Activated CD8-positive, alpha-beta T cell treated with anti-CD3 and anti-CD28 coated beads, Interleukin-2, amount 10 ng/mL, durations not matched to agents 7 days and 5 days (primary cell): ENCODE measurements at regions not wholly inside any gene's neighbourhood (a gene's known extent, or its start where the extent isn't known, plus 50 kb on each side); places are given as distances from the start of the nearest gene placed in this dataset.

Experiments used
- ATAC-seq: fragments of 150-1000 bp; cut with Tn5 transposase; one replicate; pipeline ENCODE4 v1.10.0; 2021; ENCODE audit warnings: moderate library complexity
- CTCF ChIA-PET: fragments of 350-600 bp; sonication (Branson Sonifier 250); formaldehyde crosslinking; loops from one replicate; lab custom pipeline; 2021; ENCODE audit warnings: antibody characterized with exemption; lab: Charles Lee
- POLR2A ChIA-PET: fragments of 350-600 bp; sonication (Branson Sonifier 250); formaldehyde crosslinking; loops from one replicate; lab custom pipeline; 2021; ENCODE audit warnings: antibody characterized with exemption; lab: Charles Lee
- DNase-seq: peaks from one replicate; pipeline ENCODE4 v3.0.0-alpha.2; 2020
- H3K27ac Mint-ChIP-seq: one replicate; pipeline ENCODE4 v1.8.0; 2021; ENCODE audit warnings: mild to moderate bottlenecking, mixed read lengths
- H3K27me3 Mint-ChIP-seq: one replicate; pipeline ENCODE4 v1.8.0; 2021; ENCODE audit warnings: low read depth, mixed read lengths
- H3K36me3 Mint-ChIP-seq: one replicate; pipeline ENCODE4 v1.8.0; 2021; ENCODE audit warnings: low read depth, mixed read lengths
- H3K4me1 Mint-ChIP-seq: one replicate; pipeline ENCODE4 v1.8.0; 2021; ENCODE audit warnings: low read depth, mixed read lengths
- H3K4me3 Mint-ChIP-seq: one replicate; pipeline ENCODE4 v1.8.0; 2021; ENCODE audit warnings: mild to moderate bottlenecking, mixed read lengths
- H3K9me3 Mint-ChIP-seq: one replicate; pipeline ENCODE4 v1.8.0; 2022; ENCODE audit warnings: mixed read lengths; ENCODE audit not compliant: insufficient read depth

DNA sequence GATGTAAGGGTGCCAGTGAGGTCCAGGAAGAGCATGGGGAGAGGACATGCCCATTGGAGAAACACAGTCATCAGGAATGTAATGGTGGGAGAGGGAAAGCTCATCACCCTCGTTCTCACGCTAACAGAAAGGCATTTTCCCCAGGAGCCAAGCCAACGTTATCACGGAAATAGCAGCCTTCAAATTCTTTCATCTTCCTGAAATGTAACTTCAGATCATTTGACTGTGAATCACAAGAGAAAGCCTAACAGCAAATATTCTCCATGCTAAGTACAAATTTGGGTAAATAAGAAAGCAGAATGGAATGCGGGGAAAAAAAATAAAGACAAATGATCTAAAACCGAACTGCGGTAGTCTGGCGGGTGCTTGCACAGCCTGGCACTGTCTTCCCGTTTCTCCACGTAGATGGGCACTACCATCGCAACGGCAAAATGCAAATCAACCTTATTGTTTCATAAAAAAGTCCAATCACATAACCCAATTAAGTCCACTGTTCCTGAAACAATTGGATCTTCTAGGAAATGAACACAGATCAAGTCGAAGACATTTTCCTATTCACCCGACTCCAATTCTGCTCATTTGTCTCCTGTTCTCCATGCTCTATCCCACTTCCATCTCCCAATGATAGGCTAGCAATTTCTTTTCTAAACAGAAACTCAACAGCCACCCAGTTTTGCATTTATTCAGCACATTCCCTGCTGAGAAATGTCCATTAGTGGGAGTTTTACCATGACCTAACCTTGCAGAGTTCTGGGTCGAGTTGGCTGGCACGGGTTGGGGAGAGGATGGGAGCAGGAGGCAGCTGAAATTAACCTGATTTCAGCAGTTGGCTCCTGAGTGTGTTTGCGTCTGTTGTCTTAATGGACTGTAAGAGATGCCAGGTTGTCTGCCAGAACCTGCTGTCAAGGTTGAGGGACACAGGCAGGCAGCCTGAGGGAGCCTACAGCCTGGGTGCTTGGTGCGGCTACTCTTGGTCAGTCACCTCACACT, 74.6 kb upstream of the FRMD4A start:
- Mint-ChIP-seq H3K9me3 (peaks cover 6% of the 10 kb centered on the region), H3K27me3 (peaks cover 15% of the 10 kb centered on the region), H3K36me3 (no peaks in the 10 kb centered on the region), H3K4me1 (peaks cover 13% of the 10 kb centered on the region), H3K27ac (no peak overlapping the region), H3K4me3 (no peak overlapping the region)
- ChIA-PET POLR2A (interaction anchor here (0.6 kb wide), 1 partner anchor 1017 kb away, joined by 3 read pairs; no protein-coding TSS in a partner anchor), CTCF (no interaction called here)
- DNase-seq (no peak), ATAC-seq (no peak)

DNA sequence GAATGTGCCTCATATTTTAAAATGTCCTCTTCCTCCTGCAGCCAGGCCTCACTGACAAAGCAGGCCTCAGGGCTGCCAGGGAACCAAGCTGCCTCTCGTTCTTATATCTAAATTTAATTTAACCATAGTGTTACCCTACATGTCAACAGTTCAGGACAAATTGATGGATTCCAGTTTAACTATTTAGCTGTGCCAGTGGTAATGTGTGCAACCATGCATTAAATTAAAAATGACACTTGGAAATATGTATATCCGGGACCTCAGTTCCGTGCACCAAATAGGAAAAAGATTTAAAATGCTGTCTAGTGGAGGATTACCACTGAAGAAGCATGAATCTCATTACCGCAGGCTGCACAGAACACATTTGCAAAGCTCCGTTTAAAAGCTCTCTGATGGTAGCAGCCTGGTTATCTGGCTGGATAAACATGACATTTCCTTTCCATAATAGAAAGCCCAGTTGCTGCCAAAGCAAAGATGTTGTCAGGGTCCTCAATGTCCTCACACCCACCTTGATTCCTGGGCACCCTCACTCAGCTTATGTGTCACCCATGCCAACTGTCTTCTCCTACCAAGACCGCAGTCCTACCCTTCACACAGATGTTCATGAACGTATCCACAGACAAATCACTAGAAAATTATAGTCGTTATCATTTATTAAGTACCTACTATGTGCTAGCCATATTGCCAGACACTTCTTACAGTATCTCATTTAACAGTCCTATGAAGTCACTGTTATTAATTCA, 73.3 kb upstream of the FRMD4A start:
- CTCF ChIA-PET, result no interaction called here
- H3K9me3 Mint-ChIP-seq, result no peaks in the 10 kb centered on the region
- DNase-seq, result no peak
- H3K36me3 Mint-ChIP-seq, result no peaks in the 10 kb centered on the region
- POLR2A ChIA-PET, result no interaction called here
- no peak overlapping the region for H3K4me3 Mint-ChIP-seq
- H3K27ac Mint-ChIP-seq, result no peak overlapping the region
- ATAC-seq, result no peak
- peaks cover 19% of the 10 kb centered on the region for H3K27me3 Mint-ChIP-seq
- no peaks in the 10 kb centered on the region for H3K4me1 Mint-ChIP-seq

DNA sequence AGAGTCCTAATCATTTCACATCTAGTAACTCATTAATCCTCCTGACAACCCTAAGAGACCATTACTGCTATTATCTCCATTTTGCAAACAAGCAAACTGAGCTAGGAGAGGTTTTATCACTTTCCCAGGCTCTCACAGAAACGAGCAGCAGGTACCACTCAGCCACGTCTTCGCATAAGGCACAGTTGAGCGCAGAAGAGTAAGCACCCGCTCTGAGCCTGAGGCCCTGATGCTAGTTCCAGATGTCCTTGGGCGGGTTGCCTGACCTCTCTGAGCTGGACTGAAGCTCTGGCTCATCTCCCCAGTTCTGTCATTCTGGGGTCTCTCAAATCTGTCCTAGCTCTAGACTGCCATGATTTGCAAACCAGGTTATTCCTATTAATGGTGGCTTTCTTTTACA, 72.6 kb upstream of the FRMD4A start:
- POLR2A ChIA-PET, result interaction anchor here (0.7 kb wide), 1 partner anchor 967 kb away, joined by 3 read pairs; no protein-coding TSS in a partner anchor
- ATAC-seq (no peak), DNase-seq (no peak)
- Mint-ChIP-seq H3K27me3 (peaks cover 22% of the 10 kb centered on the region), H3K27ac (no peak overlapping the region), H3K36me3 (no peaks in the 10 kb centered on the region), H3K9me3 (no peaks in the 10 kb centered on the region), H3K4me3 (no peak overlapping the region), H3K4me1 (no peaks in the 10 kb centered on the region)
- CTCF ChIA-PET, result no interaction called here

DNA sequence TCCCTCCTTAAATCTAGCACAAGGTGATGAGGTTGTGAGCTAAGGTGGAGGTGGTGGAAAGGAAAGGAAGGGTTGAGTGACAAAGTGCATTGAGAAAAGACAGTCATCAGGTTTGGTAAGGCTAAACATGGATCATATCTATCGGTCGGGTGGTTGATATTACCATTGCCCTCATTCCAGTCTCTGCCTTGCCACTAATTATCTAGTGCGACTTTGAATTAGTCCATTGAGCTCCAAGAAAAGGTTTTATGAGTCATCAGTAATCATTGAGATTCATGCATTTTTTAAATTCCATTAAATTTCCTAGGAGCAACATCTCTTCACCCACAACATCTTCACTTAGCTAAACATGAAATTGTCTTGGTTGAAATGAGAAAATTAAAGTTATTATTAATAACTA, 68.9 kb upstream of the FRMD4A start:
- no peak for ATAC-seq
- POLR2A ChIA-PET, result interaction anchor here (0.5 kb wide), 1 partner anchor 143 kb away, joined by 3 read pairs; no protein-coding TSS in a partner anchor
- peaks cover 19% of the 10 kb centered on the region for H3K27me3 Mint-ChIP-seq
- no peak overlapping the region for H3K27ac Mint-ChIP-seq
- no peaks in the 10 kb centered on the region for H3K9me3 Mint-ChIP-seq
- DNase-seq, result no peak
- no peak overlapping the region for H3K4me3 Mint-ChIP-seq
- H3K36me3 Mint-ChIP-seq, result no peaks in the 10 kb centered on the region
- H3K4me1 Mint-ChIP-seq, result no peaks in the 10 kb centered on the region
- CTCF ChIA-PET, result no interaction called here

DNA sequence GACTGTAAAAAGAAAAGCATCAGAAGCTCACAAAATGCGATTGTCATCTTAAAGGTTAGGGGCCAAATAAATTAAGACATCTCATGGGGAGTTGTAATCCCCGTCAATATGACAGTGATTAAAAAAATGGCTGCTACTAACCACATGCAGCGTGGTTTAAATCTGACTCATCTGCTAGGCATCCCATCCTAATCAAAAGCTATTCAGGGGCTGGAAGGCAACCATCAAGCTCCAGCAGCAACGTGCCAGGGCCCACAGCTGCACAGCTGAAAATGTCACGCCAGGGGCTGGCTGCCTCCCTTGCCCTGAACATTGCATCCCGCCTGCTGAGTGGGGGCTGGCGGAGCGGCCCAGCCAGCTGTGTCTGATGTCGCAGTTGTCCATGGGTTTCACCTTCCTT, 66.3 kb upstream of the FRMD4A start:
- no peak for ATAC-seq
- Mint-ChIP-seq H3K9me3 (peaks cover 3% of the 10 kb centered on the region), H3K27ac (no peak overlapping the region), H3K4me3 (no peak overlapping the region), H3K27me3 (peaks cover 25% of the 10 kb centered on the region), H3K36me3 (no peaks in the 10 kb centered on the region), H3K4me1 (no peaks in the 10 kb centered on the region)
- CTCF ChIA-PET, result interaction anchor here (1.3 kb wide), 1 partner anchor 20 kb away, joined by 4 read pairs; no protein-coding TSS in a partner anchor
- DNase-seq, result no peak
- POLR2A ChIA-PET, result no interaction called here

DNA sequence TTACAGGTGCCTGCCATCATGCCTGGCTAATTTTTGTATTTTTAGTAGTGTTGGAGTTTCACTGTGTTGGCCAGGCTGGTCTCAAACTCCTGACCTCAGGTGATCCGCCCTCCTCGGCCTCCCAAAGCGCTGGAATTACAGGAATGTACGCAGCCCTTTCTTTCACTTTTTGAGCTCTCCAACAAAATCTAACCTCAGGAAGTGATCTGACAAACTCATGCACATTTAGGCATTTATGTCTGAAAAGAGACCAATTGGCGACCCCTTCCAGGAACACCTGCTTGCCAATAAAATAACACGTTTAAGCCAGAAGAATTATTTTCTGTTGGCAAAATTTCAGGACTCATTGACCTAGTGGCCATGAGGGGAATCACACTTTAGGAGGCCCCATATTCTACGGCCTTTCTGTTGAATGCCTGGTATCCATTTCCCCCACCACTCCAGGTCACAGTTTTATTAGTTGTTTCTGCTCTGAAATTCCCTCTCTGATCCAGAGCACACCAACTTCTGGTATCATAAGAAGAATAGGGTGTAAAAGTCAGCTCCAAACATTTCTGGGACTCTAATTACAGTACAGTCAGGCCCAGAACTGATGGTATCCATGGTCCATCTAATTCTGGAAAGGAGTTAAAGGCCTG, 65.8 kb upstream of the FRMD4A start:
- peaks cover 3% of the 10 kb centered on the region for H3K9me3 Mint-ChIP-seq
- DNase-seq (no peak), ATAC-seq (no peak)
- H3K27ac Mint-ChIP-seq, result no peak overlapping the region
- no peak overlapping the region for H3K4me3 Mint-ChIP-seq
- no peaks in the 10 kb centered on the region for H3K4me1 Mint-ChIP-seq
- H3K27me3 Mint-ChIP-seq, result peaks cover 24% of the 10 kb centered on the region
- no peaks in the 10 kb centered on the region for H3K36me3 Mint-ChIP-seq
- CTCF ChIA-PET, result interaction anchor here (1.1 to 1.3 kb wide), 2 partner anchors 19 to 73 kb away, joined by 3 to 4 read pairs; no protein-coding TSS in a partner anchor
- POLR2A ChIA-PET, result no interaction called here

DNA sequence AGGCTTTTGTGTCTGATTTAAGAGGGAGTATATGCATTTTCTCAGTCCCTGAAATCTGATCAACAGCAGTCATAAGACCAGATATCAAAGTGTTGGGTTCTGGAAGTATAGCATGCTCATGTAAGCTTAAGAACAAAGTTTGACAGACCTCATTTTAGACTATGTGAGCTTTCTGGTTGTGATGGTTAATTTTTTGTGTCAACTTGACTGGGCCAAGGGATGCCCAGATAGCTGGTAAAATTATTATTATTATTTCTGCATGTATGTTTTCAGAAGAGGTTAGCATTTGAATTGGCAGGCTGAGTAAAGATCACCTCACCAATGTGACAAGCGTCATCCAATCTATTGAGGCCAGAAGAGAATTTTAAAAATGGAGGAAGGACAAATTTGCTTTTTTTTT, 63.5 kb upstream of the FRMD4A start:
- Mint-ChIP-seq H3K9me3 (peaks cover 8% of the 10 kb centered on the region), H3K36me3 (no peaks in the 10 kb centered on the region), H3K4me1 (peaks cover 16% of the 10 kb centered on the region), H3K27me3 (peaks cover 10% of the 10 kb centered on the region), H3K4me3 (no peak overlapping the region), H3K27ac (no peak overlapping the region)
- ATAC-seq (no peak), DNase-seq (no peak)
- POLR2A ChIA-PET, result no interaction called here
- CTCF ChIA-PET, result no interaction called here

DNA sequence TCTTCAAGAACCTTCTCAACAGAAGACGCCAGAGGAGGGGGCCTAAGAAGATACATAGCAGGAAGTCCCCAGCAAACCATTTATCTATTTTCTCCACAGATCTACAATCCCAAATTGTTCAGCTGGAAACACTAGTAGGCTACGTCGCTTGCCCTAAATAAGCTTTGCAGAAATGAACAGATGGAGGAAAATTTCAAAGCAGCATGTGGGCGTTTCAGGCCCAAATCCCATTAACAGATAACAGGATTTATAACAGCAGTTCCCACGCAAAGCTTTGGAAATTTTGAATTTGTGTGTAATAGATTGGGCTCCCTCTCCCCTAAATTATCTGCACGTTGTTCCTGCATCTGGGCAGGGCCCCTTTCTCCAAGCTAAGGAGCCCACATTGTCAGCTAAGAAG, 60.6 kb upstream of the FRMD4A start:
- Mint-ChIP-seq H3K27me3 (peaks cover 10% of the 10 kb centered on the region), H3K27ac (no peak overlapping the region), H3K4me3 (no peak overlapping the region), H3K9me3 (peaks cover 8% of the 10 kb centered on the region), H3K4me1 (peaks cover 17% of the 10 kb centered on the region), H3K36me3 (no peaks in the 10 kb centered on the region)
- ChIA-PET CTCF (no interaction called here), POLR2A (no interaction called here)
- DNase-seq (no peak), ATAC-seq (no peak)

DNA sequence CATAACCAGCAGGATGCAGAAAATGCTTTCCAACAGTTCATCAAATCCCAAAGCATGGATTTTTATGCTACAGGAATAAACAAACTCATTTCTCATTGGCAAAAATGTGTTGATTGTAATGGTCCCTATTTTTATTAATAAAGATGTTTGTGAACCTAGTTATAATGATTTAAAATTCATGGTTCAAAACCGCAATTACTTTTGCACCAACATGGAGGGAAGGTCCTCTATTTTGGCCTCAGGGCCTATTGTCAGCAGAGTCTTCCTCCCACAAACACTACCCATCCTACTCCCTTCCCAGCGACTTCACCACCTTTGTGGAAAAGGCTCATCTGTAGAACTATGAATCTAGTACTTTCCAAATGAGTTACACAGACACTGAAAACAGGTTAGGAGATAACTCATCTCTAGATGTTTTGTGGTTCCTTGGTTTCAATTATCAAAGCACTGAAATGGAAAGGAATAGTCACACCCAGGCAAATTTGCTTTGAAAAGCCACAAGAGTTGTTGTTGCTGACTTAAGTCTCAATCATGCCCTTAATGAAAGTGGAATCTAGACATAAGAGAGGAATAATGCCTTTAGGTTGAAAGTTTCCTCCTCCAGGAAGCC, 59.4 kb upstream of the FRMD4A start:
- no peak overlapping the region for H3K27ac Mint-ChIP-seq
- DNase-seq, result peak; percentile 31
- ATAC-seq, result peak; percentile 79
- H3K27me3 Mint-ChIP-seq, result peaks cover 12% of the 10 kb centered on the region
- peaks cover 27% of the 10 kb centered on the region for H3K4me1 Mint-ChIP-seq
- H3K36me3 Mint-ChIP-seq, result no peaks in the 10 kb centered on the region
- ChIA-PET CTCF (no interaction called here), POLR2A (no interaction called here)
- H3K4me3 Mint-ChIP-seq, result no peak overlapping the region
- peaks cover 8% of the 10 kb centered on the region for H3K9me3 Mint-ChIP-seq

DNA sequence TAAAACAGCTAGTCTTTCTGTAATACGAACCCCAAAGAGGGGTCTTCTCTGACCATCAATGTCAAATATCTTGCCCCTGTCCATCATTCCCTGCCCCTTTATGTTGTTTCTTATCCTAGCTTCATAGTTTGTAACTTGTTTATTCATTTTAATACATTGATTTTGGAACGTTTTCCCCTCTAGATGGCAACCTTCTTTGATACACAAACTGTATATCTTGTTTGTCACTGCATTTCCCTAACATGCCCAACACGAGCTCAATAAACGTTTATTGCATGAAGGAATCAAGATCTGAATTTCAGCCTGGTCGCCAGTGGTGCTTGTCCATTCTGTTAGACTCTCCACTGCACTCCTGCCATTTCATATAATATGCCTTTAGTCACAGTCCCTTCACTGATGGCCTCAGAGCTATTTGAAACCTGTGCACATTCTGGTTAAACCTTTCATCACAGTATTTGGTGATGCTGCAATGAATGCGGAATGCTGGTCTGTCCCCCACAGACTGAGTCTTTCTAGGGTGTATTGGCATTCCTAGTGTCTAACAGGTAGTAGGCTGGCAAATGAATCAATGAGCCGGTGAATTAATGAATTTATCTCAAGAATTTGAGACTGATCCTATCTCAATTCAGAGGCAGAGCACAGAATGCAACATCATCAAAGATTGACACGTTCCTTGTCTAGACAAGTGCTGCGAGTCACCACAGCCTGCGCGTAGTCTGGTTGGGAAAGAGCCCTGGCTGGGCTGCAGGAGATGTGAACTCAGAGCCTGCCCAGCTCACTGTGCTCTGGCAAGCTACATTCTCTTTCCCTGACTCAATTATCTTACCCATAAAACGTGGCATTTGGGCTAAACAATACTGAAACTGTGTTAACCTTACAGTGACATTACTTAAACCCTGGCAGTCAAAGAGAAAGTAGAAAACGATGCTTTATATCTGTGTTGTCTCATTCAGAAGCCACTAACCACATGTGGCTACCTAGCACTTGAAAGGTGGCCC, 55.2 kb upstream of the FRMD4A start:
- ATAC-seq (peak; percentile 5), DNase-seq (no peak)
- Mint-ChIP-seq H3K4me1 (peaks cover 44% of the 10 kb centered on the region), H3K27me3 (peaks cover 6% of the 10 kb centered on the region), H3K4me3 (no peak overlapping the region), H3K9me3 (peaks cover 5% of the 10 kb centered on the region), H3K27ac (no peak overlapping the region), H3K36me3 (no peaks in the 10 kb centered on the region)
- CTCF ChIA-PET, result no interaction called here
- POLR2A ChIA-PET, result no interaction called here
